HK-2 (cell line): ENCODE measurements at regions not wholly inside any gene's neighbourhood (a gene's known extent, or its start where the extent isn't known, plus 50 kb on each side); places are given as distances from the start of the nearest gene placed in this dataset.
"Not testable (repeated sequence)": the region's sequence is repeated elsewhere in the genome, so short reads cannot be mapped to it uniquely, and the experiment has no call there.

ENCODE experiments used
- DNase-seq: peaks from one replicate; pipeline ENCODE4 v3.0.0-alpha.2; 2018; ENCODE audit not compliant: unreplicated experiment

DNA sequence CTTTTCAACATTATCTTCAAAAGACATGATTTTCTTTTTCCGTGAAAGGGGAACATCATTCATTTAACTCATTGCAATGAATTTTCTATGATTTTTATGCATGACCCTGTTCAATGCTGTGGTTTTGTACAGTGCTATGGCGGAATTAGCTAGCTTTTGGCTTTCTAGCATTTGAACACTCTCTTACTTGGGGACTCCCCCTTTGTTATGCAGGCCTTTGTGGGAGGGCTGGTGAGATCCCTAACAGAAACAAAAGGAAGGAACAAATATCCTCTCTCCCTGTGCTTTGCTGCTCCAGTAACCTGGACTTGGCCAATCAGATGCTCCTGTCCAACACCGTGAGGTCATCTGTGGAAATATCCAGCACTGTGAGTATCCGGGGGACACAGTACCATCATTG is 353.4 kb upstream of the FZD8 start:
- DNase-seq, result no peak

DNA sequence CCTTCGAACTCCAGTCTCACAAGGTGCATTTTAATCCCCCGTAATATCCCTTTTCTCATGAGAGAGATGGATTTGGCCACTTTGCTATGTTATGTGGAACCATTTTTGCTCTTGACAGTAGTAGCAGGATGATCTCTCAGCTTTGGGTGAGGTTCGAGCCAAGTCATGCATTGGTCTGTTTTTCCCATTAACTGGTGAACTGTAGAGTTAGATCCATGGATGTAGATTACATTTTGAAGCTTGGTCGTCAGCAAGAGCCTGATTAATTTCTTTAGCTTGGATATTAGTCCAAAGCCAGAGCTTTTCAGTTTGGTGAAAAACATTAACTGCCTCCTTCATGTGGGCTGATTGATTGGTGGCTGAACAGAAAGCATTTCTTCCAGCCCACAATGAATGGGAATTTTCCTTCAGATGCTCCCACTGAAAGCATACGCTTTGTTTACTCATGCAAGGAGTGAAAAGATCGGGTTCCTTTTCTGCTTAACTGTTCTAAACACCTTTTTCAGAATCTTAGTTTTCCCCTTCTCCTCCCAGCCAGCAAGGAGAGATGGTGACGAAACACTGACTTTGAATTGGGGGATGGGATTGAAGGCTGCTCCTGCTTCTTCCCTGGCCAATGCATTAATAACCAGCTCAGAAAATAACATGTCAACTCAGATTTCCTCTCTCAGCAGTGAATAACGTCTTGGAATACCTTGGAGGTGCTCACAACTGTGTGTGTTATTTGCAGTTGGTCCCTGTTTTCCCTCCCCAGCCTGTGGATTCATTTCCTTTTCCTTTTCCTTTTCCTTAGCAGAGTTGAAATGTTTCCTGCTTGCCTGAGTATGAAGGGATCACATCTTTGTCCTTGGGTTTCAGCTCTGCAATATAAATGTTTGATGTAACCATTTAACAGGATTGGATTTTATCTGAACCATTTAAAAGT is 351.8 kb upstream of the FZD8 start:
- DNase-seq, result no peak

GRCh38 chr10:35992107-35992506 is 350.0 kb upstream of the FZD8 start:
- no peak for DNase-seq

- DNase-seq, result no peak
Measured at GRCh38 chr10:35986756-35987502, 344.8 kb upstream of the FZD8 start.

DNA sequence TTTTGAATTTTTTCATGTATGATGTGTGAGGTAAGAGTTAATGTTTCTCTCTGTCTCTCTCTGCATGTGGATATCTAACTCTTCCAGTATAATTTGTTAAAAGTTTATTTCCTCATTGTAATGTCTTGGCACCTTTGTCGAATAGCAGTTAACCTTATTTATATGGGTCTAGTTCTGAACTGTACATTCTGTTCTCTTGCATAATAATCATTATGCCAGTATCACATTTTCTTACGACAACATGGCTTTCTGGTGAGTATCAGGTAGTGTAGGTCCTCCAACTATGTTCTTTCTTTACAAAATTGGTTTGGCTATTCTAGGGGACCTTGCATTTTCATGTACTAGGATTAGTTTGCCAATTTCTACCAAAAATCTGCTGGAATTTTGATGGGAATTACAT is 337.0 kb upstream of the FZD8 start:
- no peak for DNase-seq

DNA sequence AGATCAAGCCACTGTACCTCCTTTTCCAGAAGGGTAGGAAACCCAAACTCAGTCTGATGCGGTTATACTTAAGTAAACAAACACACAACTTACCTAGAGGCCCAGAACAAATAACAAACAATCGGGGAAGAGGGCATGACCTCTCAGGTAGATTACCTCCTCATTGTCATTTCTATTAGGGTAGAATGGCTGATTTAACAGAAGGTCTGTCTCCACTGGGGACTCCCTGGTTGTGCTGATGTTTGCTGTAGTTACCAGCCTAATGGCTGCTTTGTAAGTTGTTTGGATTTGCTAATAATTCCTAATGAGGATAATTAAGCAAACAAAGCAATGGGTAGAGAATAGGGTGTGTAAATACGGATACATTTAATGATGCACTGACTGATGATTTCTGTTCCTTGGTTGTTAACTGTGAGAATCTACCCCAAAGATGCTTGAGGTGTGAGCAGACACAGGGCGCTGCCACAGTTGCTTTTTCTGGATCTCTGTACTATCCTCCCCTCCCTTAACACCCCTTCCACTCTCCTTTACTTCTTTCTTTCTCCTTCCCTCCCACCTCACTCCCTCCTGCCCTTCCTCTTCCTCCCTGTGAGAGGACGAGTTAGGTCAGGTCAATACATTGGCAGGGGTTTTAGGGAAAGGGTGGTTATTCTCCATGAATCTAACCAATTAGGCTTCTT is 332.0 kb upstream of the FZD8 start:
- DNase-seq, result not testable (repeated sequence)

DNA sequence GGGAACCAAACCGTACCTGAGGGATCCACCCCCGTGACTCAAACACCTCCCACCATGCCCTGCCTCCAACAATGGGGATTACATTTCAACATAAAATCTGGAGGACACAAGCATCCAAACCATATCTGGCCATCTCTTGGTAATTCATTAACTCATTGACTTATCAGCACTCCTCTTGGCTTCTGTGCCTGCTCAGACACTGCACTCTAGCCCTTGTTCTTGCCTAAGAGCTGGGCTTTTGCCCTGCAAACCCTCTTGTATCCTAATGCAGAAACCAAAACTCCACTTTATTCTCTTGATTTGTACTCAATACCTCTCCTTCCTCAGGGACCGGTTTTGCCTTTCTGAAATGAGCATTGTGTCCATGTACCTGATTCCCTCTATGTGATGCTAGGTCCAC is 330.2 kb upstream of the FZD8 start:
- DNase-seq, result no peak

GRCh38 chr10:35971397-35971796 is 329.3 kb upstream of the FZD8 start:
- no peak for DNase-seq

DNA sequence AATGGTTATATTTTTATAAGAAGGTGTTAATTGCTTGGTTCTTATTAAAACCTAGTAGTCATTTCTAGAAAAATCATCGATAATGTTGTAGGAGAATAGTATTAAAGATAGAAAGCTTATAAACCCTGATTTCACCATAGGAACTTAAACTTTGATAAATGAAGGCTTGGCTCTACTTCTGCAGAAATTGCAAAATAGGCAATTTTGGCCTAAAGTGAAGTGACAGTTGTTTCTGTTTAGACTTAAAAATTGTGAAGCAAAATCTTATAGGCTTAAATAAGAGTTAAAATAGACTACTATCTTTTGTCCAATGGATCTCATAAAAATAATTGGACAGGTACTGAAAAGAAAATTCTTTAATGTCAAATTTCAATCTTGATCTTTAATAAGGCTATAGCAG is 321.6 kb upstream of the FZD8 start:
- DNase-seq, result no peak

DNA sequence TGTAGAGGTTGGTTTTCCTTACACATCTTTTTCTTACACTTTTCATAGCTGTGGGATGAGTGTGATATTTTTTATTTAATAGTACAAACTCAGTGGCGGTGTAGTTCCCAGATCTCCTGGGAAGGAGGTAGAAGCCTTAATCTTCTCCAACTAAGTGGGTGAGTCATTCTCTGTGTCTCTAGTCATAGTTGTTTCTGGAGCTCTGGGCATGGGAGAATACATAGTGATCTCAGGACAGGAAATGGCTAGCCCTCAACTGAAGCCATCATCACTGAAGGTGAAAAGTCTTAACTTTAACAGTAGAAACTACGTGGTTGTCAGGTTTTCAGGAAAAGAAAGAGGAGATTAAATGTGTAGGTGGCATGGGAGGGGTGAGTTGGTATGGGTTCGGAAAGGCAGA is 319.4 kb upstream of the FZD8 start:
- no peak for DNase-seq

DNA sequence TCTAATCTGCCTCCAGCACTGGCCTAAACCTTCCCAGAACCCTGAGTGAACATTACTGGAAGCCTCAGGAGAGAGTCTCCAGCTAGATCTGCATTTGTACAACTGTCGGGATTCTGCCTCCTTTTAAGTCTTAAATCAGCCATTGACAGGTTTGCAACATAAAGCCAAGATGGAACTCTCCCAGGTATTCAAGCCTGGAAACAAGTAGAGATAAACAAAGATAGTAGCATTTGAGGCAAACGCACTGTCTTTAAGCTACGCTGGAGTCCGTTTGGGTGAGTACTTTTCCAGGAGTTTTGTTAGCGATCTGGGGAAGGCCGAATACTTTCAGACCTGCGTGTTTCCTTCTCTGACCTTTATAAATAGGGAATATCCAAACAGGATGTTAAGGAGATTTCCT is 317.2 kb upstream of the FZD8 start:
- DNase-seq, result no peak

- not testable (repeated sequence) for DNase-seq
Measured at GRCh38 chr10:35958609-35959008, 316.5 kb upstream of the FZD8 start.

GRCh38 chr10:35950701-35951100 is 308.6 kb upstream of the FZD8 start:
- DNase-seq, result no peak

DNA sequence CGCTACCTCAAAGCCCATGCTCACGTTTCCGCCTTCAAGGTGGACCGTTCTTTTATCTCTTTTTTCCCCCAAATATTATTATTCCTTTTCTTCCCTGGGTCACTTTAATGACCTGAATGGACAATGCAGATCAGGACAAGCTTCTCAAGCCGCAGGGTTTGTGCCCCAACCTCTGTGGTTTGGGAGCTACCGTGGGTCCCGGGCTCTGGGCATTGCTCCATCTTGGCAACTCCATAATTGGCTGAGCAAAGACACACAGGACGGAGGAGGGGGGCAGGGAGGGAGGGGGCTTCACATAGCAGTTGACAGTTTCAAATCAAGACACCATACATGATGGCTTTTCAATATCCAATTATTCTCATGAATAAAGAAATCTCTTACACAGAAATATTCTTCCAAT is 308.1 kb upstream of the FZD8 start:
- DNase-seq, result no peak

GRCh38 chr10:35949811-35950211 is 307.7 kb upstream of the FZD8 start:
- DNase-seq, result no peak

- no peak for DNase-seq
Measured at GRCh38 chr10:35946556-35946955, 304.5 kb upstream of the FZD8 start.

DNA sequence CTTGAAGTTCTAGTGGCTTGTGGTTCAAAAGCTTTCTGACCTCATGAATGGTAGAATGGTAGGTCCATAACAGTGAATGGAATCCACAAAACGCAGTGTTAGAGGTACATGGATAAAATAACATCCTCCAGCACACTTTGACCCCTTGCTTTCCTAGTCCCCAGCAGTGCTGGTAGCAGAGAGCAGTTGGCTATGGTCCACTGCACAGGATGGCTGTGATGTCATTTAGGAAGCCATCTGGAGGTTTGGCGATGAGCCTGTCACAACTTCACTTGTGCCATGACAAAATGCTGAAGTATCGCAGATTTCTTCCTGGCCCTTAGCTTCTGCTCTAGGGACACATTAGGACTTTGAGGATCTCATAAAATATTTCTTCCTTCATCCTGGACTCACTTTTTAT is 300.0 kb upstream of the FZD8 start:
- DNase-seq, result no peak

DNA sequence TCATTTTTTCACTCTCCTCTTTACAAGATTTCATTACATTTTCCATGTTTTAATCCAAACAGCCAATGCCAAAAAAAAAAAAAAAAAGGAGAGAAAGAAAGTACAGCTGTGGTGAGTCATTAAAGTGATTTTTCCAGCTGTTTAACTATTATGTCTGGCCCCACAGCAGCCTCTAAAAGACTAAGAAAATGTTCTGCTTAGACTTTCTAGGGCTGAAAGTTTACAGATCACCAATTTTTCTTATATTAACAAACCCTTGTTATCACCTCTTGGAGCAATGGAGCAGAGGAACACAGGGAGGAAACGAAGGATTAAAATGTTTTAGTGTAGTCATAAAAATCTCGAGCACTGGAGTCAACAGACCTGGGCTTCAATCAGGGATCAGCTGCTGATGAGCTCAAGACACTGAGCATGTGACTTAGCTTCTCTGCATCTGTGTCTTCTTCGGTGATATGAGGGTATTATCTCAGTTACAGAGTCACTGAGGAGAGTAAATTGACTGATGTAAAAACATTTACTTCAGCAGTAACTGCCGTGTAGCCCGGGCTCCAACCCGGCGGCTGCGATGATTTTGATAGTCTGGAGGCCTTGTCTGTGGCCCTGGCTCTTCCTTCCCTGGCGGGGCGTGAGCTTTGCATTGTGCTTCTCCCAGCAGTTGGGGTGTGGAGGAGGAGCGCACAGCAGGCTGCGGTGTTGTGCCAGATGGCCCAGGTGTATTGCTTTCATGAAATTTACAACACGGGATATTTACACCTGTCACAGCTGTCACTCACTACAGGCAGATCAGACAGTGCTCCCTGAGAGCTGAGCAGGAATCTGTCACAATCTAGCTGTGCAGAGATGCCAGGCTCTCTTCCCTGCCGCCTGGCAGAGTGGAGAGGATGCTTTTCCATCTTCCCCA is 298.3 kb upstream of the FZD8 start:
- DNase-seq, result no peak

DNA sequence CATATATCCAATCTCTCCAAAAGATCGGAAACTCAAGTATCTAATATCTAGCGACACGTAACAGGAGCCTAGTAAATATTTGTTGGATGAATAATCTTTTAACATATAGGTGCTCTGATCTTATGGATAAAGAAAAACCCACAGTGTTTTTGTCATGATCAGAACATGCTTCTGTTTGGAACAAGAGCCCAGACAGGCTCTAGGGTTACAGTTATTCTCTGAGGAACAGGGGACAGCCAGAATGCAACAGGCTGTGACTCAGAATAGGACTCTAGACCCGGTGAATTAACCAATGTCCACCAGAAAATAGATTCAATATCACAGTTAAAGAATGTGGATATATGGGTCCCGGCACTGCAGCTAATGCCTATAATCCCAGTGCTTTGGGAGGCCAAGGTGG is 296.1 kb upstream of the FZD8 start:
- no peak for DNase-seq

DNA sequence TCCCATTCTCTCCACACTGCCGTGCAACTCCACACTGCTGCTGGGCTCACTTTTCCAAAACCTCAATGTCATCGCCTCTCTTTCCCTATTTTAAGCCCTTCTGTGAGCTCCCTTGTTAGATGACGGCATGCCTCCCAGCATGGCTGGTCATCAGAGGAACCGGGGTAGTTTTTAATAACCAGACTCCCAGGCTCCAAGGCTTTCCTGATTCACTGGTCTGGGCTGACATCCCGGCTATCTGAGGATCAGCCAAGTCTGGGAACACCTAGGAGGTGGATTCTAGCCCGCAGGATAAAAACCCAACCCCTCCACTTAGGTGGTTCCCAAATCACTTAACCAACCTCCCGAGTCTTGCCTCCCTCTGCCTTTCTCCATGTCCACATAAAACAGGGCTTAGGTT is 295.4 kb upstream of the FZD8 start:
- DNase-seq, result no peak

GRCh38 chr10:35934642-35934995 is 292.5 kb upstream of the FZD8 start:
- no peak for DNase-seq
